GM12878 (cell line): ENCODE measurements at regions not wholly inside any gene's neighbourhood (a gene's known extent, or its start where the extent isn't known, plus 50 kb on each side); places are given as distances from the start of the nearest gene placed in this dataset.

Source experiments
- ATAC-seq: fragments of 200-7000 bp; cut with Tn5 transposase; 3 replicates; pipeline ENCODE4 v1.9.1; 2020; ENCODE audit warnings: mild to moderate bottlenecking, moderate library complexity
- BruUV-seq: library from RNA; stranded (reverse); fragments of 400-500 nt; replicated peaks from 2 replicates; lab custom pipeline; 2021; lab: Mats Ljungman, UMichigan
- CTCF ChIA-PET: fragments of 300-600 bp; sonication (Branson Sonifier 250); formaldehyde crosslinking; extraction: SDS; loops from one replicate; lab custom pipeline; 2021; ENCODE audit warnings: inconsistent platforms; lab: Yijun Ruan, JAX
- POLR2A ChIA-PET: fragments of 350-600 bp; formaldehyde crosslinking; extraction: SDS; loops from one replicate; lab custom pipeline; 2021; ENCODE audit warnings: inconsistent platforms; lab: Charles Lee
- RAD21 ChIA-PET: fragments of 300-600 bp; sonication (Branson Sonifier 250); formaldehyde crosslinking; loops from one replicate; lab custom pipeline; 2023; ENCODE audit warnings: antibody characterized with exemption; ENCODE audit not compliant: unreplicated experiment; lab: Charles Lee
- SMC1A ChIA-PET: fragments of 300-600 bp; sonication (Branson Sonifier 250); formaldehyde crosslinking; loops from one replicate; lab custom pipeline; 2023; ENCODE audit not compliant: unreplicated experiment, uncharacterized antibody; lab: Charles Lee
- DNase-seq: peaks from one replicate; pipeline ENCODE4 v3.0.0-alpha.2; 2011; ENCODE audit warnings: low read depth, low spot score
- FAIRE-seq: peaks from 3 replicates; lab custom pipeline; 2011; peaks lifted over from hg19 to GRCh38; lab: Jason Lieb, UNC
- H2AFZ ChIP-seq: 2 replicates; pipeline ENCODE4 v1.6.0; 2011; ENCODE audit warnings: low read depth, low read length, control low read depth; ENCODE audit not compliant: control insufficient read depth
- H3K27ac ChIP-seq: 2 replicates; pipeline ENCODE4 v1.5.1; 2011; ENCODE audit warnings: control low read depth; ENCODE audit not compliant: control insufficient read depth, insufficient read depth
- H3K27me3 ChIP-seq, 2 experiments: replicated peaks in 1 of 2; 2 replicates each; pipeline versions ENCODE4 v1.6.0 to v1.6.1; 2011; ENCODE audit warnings: low read length in 1 of 2; ENCODE audit not compliant: control insufficient read depth in 2 of 2, insufficient read depth in 2 of 2
- H3K36me3 ChIP-seq, 2 experiments: 2 replicates each; pipeline ENCODE4 v1.5.1; 2011; ENCODE audit warnings: low read length in 1 of 2; ENCODE audit not compliant: control insufficient read depth in 2 of 2, insufficient read depth in 2 of 2
- H3K4me1 ChIP-seq: 2 replicates; pipeline ENCODE4 v1.6.1; 2011; ENCODE audit warnings: mild to moderate bottlenecking, low read length, moderate library complexity, mixed read lengths; ENCODE audit not compliant: control insufficient read depth, insufficient read depth
- H3K4me2 ChIP-seq: 2 replicates; pipeline ENCODE4 v1.6.0; 2011; ENCODE audit warnings: control low read depth; ENCODE audit not compliant: control insufficient read depth, insufficient read depth
- H3K4me3 ChIP-seq: fragments of 200-600 bp; sonication (generic); 2 replicates; pipeline ENCODE4 v1.5.1; 2016
- H3K79me2 ChIP-seq: 2 replicates; pipeline ENCODE4 v1.6.0; 2011; ENCODE audit warnings: low read length; ENCODE audit not compliant: control insufficient read depth, insufficient read depth
- H3K9ac ChIP-seq: 2 replicates; pipeline ENCODE4 v1.8.0; 2011; ENCODE audit warnings: low read length, control low read depth, mixed read lengths; ENCODE audit not compliant: control insufficient read depth, insufficient read depth
- H3K9me3 ChIP-seq: replicated peaks from 3 replicates; pipeline ENCODE4 v1.5.1; 2011; ENCODE audit warnings: mild to moderate bottlenecking, low read length; ENCODE audit not compliant: control insufficient read depth, insufficient read depth
- H4K20me1 ChIP-seq: 2 replicates; pipeline ENCODE4 v1.6.0; 2011; ENCODE audit not compliant: control insufficient read depth, insufficient read depth
- BACH1 ChIP-seq: fragments of 450-650 bp; IDR thresholded peaks from 2 replicates; pipeline ENCODE4 v1.6.1; 2017; ENCODE audit warnings: mild to moderate bottlenecking, borderline replicate concordance
- CBX3 ChIP-seq: fragments of 200-600 bp; sonication (generic); IDR thresholded peaks from 2 replicates; pipeline ENCODE4 v1.6.1; 2016; ENCODE audit warnings: low read depth, borderline replicate concordance
- CUX1 ChIP-seq: IDR thresholded peaks from 2 replicates; pipeline ENCODE4 v1.6.1; 2012; ENCODE audit warnings: improper control_type of control experiment, low read depth, low read length; ENCODE audit not compliant: insufficient replicate concordance
- HCFC1 ChIP-seq: fragments of 150-350 bp; IDR thresholded peaks from 2 replicates; pipeline ENCODE4 v1.6.1; 2014; ENCODE audit warnings: low read length
- NRF1 ChIP-seq: conservative IDR thresholded peaks from 2 replicates; pipeline ENCODE4 v1.6.1; 2011; ENCODE audit warnings: mild to moderate bottlenecking, low read depth, low read length, improper control_type of control experiment
- RB1 ChIP-seq: fragments of 450-650 bp; formaldehyde crosslinking; IDR thresholded peaks from 2 replicates; pipeline ENCODE4 v1.6.1; 2017; ENCODE audit warnings: mild to moderate bottlenecking, borderline replicate concordance
- SMARCA5 ChIP-seq: fragments of 450-650 bp; IDR thresholded peaks from 2 replicates; pipeline ENCODE4 v1.6.1; 2017; ENCODE audit warnings: mild to moderate bottlenecking
- SUPT20H ChIP-seq: IDR thresholded peaks from 2 replicates; pipeline ENCODE4 v1.6.1; 2011; ENCODE audit warnings: low read depth, mild to moderate bottlenecking, low read length, moderate library complexity, borderline replicate concordance; ENCODE audit not compliant: control insufficient read depth
- TBL1XR1 ChIP-seq: IDR thresholded peaks from 2 replicates; pipeline ENCODE4 v1.6.1; 2012; ENCODE audit warnings: low read depth, low read length, improper control_type of control experiment
- ZNF687 ChIP-seq: fragments of 450-650 bp; IDR thresholded peaks from 2 replicates; pipeline ENCODE4 v1.6.1; 2017; ENCODE audit warnings: mild to moderate bottlenecking, moderate library complexity
- WGBS: methylation state at CpG from one replicate; pipeline ENCODE4 v1.1.6; 2016; ENCODE audit warnings: low lambda C conversion rate; ENCODE audit not compliant: insufficient replicate concordance, insufficient coverage; ENCODE audit errors: missing lambda C conversion rate; 5-methylcytosine and 5-hydroxymethylcytosine counted together
- in situ Hi-C: fragments of 300-500 bp; cut with MboI; formaldehyde crosslinking; loops from 9 replicates; pipeline ENCODE4 v1.14.3; 2018; ENCODE audit warnings: mixed read lengths
- intact Hi-C: fragments of 100-400 bp; cut with micrococcal nuclease; formaldehyde crosslinking; loops from one replicate; pipeline ENCODE4 v1.14.2; 2022; ENCODE audit not compliant: unreplicated experiment
- TF ChIP-seq, protein P1 (sequence below): fragments of 450-650 bp; formaldehyde crosslinking; IDR thresholded peaks from 2 replicates; pipeline ENCODE4 v1.4.0; 2020; ENCODE audit warnings: mild to moderate bottlenecking, moderate library complexity

- CTCF ChIA-PET = no interaction called here
- POLR2A ChIA-PET = no interaction called here
- Histone ChIP-seq H3K27ac (no peak overlapping the region), H3K4me1 (no peaks in the 10 kb centered on the region), H3K79me2 (no peaks in the 10 kb centered on the region), H3K4me2 (no peak overlapping the region), H4K20me1 (no peaks in the 10 kb centered on the region), H3K9me3 (no peaks in the 10 kb centered on the region), H3K27me3 (no peaks in the 10 kb centered on the region; a peak in 1 of 4 replicates), H3K4me3 (no peak overlapping the region), H3K9ac (no peak overlapping the region), H2AFZ (no peak overlapping the region), H3K36me3 (no peaks in the 10 kb centered on the region)
- SMC1A ChIA-PET = interaction anchor here (1.3 kb wide), 1 partner anchor 85 kb away, joined by 3 read pairs; no protein-coding TSS in a partner anchor
- 50% methylated on average over 6 of the region's 6 CpGs for WGBS
- intact Hi-C loops (no loop called here), in situ Hi-C loops (no loop called here)
- RAD21 ChIA-PET = no interaction called here
- FAIRE-seq = no peak
- no peak for DNase-seq
- BruUV-seq = no TSS peak
- ATAC-seq = no peak
- TF ChIP-seq NRF1 = no peak
- no peak for TF ChIP-seq TBL1XR1
- TF ChIP-seq, protein P1, sequence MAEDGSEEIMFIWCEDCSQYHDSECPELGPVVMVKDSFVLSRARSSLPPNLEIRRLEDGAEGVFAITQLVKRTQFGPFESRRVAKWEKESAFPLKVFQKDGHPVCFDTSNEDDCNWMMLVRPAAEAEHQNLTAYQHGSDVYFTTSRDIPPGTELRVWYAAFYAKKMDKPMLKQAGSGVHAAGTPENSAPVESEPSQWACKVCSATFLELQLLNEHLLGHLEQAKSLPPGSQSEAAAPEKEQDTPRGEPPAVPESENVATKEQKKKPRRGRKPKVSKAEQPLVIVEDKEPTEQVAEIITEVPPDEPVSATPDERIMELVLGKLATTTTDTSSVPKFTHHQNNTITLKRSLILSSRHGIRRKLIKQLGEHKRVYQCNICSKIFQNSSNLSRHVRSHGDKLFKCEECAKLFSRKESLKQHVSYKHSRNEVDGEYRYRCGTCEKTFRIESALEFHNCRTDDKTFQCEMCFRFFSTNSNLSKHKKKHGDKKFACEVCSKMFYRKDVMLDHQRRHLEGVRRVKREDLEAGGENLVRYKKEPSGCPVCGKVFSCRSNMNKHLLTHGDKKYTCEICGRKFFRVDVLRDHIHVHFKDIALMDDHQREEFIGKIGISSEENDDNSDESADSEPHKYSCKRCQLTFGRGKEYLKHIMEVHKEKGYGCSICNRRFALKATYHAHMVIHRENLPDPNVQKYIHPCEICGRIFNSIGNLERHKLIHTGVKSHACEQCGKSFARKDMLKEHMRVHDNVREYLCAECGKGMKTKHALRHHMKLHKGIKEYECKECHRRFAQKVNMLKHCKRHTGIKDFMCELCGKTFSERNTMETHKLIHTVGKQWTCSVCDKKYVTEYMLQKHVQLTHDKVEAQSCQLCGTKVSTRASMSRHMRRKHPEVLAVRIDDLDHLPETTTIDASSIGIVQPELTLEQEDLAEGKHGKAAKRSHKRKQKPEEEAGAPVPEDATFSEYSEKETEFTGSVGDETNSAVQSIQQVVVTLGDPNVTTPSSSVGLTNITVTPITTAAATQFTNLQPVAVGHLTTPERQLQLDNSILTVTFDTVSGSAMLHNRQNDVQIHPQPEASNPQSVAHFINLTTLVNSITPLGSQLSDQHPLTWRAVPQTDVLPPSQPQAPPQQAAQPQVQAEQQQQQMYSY (CRISPR knock-in tag) = no peak
- no peak for TF ChIP-seq SUPT20H
- TF ChIP-seq SMARCA5 = no peak
- no peak for TF ChIP-seq RB1
- no peak for TF ChIP-seq ZNF687
- TF ChIP-seq CBX3 = no peak
- TF ChIP-seq HCFC1 = no peak
- no peak for TF ChIP-seq BACH1
- TF ChIP-seq CUX1 = no peak
Observed at GRCh38 chr15:98395974-98396610, 252.2 kb upstream of the IGF1R start.
